ENCODE measurements at regions not wholly inside any gene's neighbourhood (a gene's known extent, or its start where the extent isn't known, plus 50 kb on each side); places are given as distances from the start of the nearest gene placed in this dataset.

GRCh38 chrX:22629105-22629725 lies 356.5 kb downstream of the CBLL2 start:
- Mint-ChIP-seq H3K27me3 (ENCODE audit: unreplicated experiment) (no peaks in the 10 kb centered on the region), H3K36me3 (ENCODE audit: low read depth, unreplicated experiment) (no peaks in the 10 kb centered on the region), H3K27ac (ENCODE audit: unreplicated experiment) (no peak overlapping the region)

GRCh38 chrX:22634083-22634482 lies 361.4 kb downstream of the CBLL2 start:
- H3K4me1 Mint-ChIP-seq (ENCODE audit: unreplicated experiment): no peaks in the 10 kb centered on the region
- H3K36me3 Mint-ChIP-seq (ENCODE audit: low read depth, unreplicated experiment): no peaks in the 10 kb centered on the region
- no peak for TF ChIP-seq CTCF (IDR thresholded peaks at IDR 0.05; ENCODE audit: unreplicated experiment)
- no peak for DNase-seq (ENCODE audit: low spot score)
- H3K4me3 Mint-ChIP-seq (ENCODE audit: unreplicated experiment): no peak overlapping the region
- H3K27me3 Mint-ChIP-seq (ENCODE audit: unreplicated experiment): no peaks in the 10 kb centered on the region
- no peak overlapping the region for H3K27ac Mint-ChIP-seq (ENCODE audit: unreplicated experiment)
- H3K9me3 Mint-ChIP-seq (ENCODE audit: unreplicated experiment): no peaks in the 10 kb centered on the region

More at GRCh38 chrX:22629105-22629725, 356.5 kb downstream of the CBLL2 start:
- TF ChIP-seq CTCF (IDR thresholded peaks at IDR 0.05; ENCODE audit: unreplicated experiment): no peak
- no peak for DNase-seq (ENCODE audit: low spot score)
- H3K4me1 Mint-ChIP-seq (ENCODE audit: unreplicated experiment): no peaks in the 10 kb centered on the region
- no peak overlapping the region for H3K4me3 Mint-ChIP-seq (ENCODE audit: unreplicated experiment)
- H3K9me3 Mint-ChIP-seq (ENCODE audit: unreplicated experiment): no peaks in the 10 kb centered on the region

GRCh38 chrX:22634751-22635150 lies 362.0 kb downstream of the CBLL2 start:
- TF ChIP-seq CTCF (IDR thresholded peaks at IDR 0.05; ENCODE audit: unreplicated experiment): no peak
- no peaks in the 10 kb centered on the region for H3K27me3 Mint-ChIP-seq (ENCODE audit: unreplicated experiment)
- no peak overlapping the region for H3K4me3 Mint-ChIP-seq (ENCODE audit: unreplicated experiment)
- no peak overlapping the region for H3K27ac Mint-ChIP-seq (ENCODE audit: unreplicated experiment)
- H3K9me3 Mint-ChIP-seq (ENCODE audit: unreplicated experiment): no peaks in the 10 kb centered on the region
- DNase-seq (ENCODE audit: low spot score): no peak
- H3K4me1 Mint-ChIP-seq (ENCODE audit: unreplicated experiment): no peaks in the 10 kb centered on the region
- no peaks in the 10 kb centered on the region for H3K36me3 Mint-ChIP-seq (ENCODE audit: low read depth, unreplicated experiment)

GRCh38 chrX:22648281-22648680 lies 351.5 kb upstream of the DDX53 start:
- peaks cover 14% of the 10 kb centered on the region for H3K4me1 Mint-ChIP-seq (ENCODE audit: unreplicated experiment)
- H3K27ac Mint-ChIP-seq (ENCODE audit: unreplicated experiment): peak overlapping the region; percentile 80
- H3K4me3 Mint-ChIP-seq (ENCODE audit: unreplicated experiment): no peak overlapping the region
- no peak for TF ChIP-seq CTCF (IDR thresholded peaks at IDR 0.05; ENCODE audit: unreplicated experiment)
- H3K36me3 Mint-ChIP-seq (ENCODE audit: low read depth, unreplicated experiment): no peaks in the 10 kb centered on the region
- DNase-seq (ENCODE audit: low spot score): peak; percentile 3
- no peaks in the 10 kb centered on the region for H3K27me3 Mint-ChIP-seq (ENCODE audit: unreplicated experiment)
- no peaks in the 10 kb centered on the region for H3K9me3 Mint-ChIP-seq (ENCODE audit: unreplicated experiment)

GRCh38 chrX:22650691-22651090 lies 349.1 kb upstream of the DDX53 start:
- Mint-ChIP-seq H3K27ac (ENCODE audit: unreplicated experiment) (no peak overlapping the region), H3K4me3 (ENCODE audit: unreplicated experiment) (no peak overlapping the region), H3K36me3 (ENCODE audit: low read depth, unreplicated experiment) (no peaks in the 10 kb centered on the region), H3K9me3 (ENCODE audit: unreplicated experiment) (no peaks in the 10 kb centered on the region), H3K4me1 (ENCODE audit: unreplicated experiment) (peaks cover 12% of the 10 kb centered on the region), H3K27me3 (ENCODE audit: unreplicated experiment) (no peaks in the 10 kb centered on the region)
- no peak for DNase-seq (ENCODE audit: low spot score)
- no peak for TF ChIP-seq CTCF (IDR thresholded peaks at IDR 0.05; ENCODE audit: unreplicated experiment)

Data from endothelial cell (in vitro differentiated cells).